NCI-H2227 (cell line): ENCODE measurements at regions not wholly inside any gene's neighbourhood (a gene's known extent, or its start where the extent isn't known, plus 50 kb on each side); places are given as distances from the start of the nearest gene placed in this dataset.
A peak's percentile ranks its signal among the peaks of the same experiment; 100 is the strongest.
"Not testable (repeated sequence)": the region's sequence is repeated elsewhere in the genome, so short reads cannot be mapped to it uniquely, and the experiment has no call there.

Experiments
- DNase-seq: peaks from one replicate; lab custom pipeline; 2025; ENCODE audit not compliant: unreplicated experiment; lab: John Stamatoyannopoulos, UW

DNA sequence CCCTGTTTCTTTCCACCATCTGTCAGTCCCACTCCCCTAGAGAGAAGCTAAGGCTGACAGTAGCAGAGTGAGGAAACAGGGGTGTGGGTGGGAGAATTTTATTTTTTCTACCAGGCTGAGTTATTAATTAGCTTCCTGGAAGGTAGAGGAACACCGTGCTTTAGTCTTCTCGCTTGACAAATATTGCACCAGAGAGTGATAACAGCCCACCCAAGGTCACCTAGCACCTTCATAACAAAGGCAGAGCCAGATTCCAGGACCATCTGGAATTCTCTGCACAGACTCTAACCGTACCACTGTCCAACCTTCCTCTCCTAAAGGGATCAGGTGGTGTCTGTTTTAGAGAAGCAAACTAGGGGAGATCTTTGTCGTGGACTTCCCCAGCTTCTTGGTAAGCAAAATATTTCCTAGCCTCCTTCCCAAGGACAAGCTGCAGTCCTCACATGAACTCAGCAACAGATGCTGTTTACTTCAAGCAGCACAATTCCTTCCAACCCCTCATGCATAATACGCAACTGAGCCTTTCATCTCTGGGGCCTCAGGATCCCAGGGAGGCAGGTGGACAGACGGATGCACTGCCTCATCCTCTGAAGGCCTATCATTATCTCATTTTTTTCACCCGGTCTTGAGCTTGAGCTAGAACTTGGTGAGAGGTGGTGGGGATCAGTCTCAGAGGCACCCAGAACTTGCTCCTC is 308.7 kb upstream of the BRINP1 start:
- DNase-seq, result no peak

GRCh38 chr9:119675951-119676350 is 306.7 kb upstream of the BRINP1 start:
- no peak for DNase-seq

DNA sequence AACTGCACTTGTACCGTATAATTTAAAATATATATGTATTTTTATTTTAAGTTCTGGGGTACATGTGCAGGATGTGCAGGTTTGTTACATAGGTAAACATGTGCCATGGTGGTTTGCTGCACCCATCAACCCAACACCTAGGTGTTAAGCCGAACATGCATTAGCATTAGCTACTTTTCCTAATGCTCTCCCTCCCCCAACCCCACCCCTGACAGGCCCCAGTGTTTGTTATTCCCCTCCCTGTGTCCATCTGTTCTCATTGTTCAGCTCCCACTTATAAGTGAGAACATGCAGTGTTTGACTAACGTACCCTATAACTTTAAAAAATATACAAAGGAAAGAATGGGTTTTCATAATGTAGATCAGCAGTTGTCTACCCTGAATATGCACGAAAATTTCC is 303.5 kb upstream of the BRINP1 start:
- DNase-seq, result not testable (repeated sequence)

DNA sequence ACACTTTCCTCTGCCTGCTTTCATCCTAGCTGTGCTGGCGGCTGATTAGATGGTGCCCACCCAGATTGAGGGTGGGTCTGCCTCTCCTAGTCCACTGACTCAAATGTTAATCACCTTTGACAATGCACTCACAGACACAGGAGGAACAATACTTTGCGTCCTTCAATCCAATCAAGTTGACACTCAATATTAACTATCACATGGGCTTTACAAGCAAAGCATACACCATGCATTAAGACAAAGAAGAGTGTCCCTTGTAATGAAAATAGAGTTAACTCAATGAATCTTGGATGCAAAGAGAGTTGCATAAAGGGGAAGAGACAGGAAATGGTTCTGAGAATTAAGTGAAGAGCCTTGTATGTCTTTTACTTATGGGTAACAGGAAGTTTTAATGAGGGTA is 298.7 kb upstream of the BRINP1 start:
- no peak for DNase-seq

GRCh38 chr9:119667163-119667562 is 297.9 kb upstream of the BRINP1 start:
- DNase-seq, result no peak

- DNase-seq, result no peak
These were observed 293.1 kb upstream of the BRINP1 start for GRCh38 chr9:119662329-119662728.

DNA sequence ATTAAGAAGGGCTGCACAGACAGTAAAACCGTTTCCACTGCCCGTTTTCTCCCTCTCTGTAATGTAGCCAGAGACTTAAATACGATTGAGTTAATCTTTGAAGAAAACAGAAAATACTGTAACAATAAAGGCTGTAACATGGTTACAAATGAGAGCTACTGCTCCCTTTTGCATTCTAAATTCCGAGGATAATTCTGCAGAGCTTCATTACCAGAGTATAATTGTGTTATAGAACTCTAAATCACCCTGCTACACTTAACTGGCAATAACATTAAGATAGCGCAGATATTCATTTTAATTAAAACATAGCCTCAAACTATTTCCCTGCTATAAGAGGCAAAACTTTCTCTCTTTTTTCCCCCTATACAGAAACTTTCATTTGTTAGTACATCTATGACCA is 283.7 kb upstream of the BRINP1 start:
- no peak for DNase-seq

- no peak for DNase-seq
These were observed 280.0 kb upstream of the BRINP1 start for GRCh38 chr9:119649205-119649604.

- DNase-seq, result peak; percentile 24
These were observed 270.2 kb upstream of the BRINP1 start for GRCh38 chr9:119639287-119639955.

DNA sequence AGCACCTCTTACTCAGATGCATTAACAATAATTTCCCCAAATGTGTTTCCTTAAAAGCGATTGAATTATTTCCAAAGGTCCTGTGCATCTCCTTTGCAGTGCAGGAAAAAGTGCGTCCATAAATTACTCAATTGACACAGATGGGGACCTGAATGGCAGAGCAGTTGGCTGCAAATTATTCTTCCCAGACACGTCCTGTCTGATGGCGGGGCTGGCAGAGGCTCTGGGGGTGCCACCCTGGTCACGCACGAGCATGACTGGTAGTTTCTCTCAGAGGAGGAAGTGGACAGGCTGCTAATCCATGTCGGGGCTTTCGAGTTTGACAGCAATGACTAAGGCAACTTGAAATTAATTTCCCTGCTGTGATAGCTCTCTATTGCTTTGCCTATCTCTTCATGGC is 264.8 kb upstream of the BRINP1 start:
- DNase-seq, result peak; percentile 72

DNA sequence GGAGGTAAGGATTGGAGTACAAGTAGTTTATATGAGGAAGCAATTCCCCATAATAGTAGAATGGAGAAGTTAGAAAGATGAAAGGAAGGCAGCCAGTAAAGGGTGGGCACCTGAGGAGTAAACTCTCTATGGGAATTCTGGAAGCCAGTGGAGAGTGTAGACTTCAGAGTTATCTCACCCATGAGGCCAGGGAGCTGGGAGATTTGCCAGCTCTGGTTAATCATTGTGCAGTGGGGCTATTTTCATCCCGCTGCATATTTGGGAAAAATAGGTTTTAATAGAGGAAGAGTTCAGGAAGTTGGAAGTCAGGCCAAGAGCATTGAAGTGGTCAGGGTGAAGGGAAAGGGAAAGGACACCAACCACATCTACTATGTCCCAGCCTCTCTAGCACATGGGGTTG is 242.3 kb upstream of the BRINP1 start:
- no peak for DNase-seq

DNA sequence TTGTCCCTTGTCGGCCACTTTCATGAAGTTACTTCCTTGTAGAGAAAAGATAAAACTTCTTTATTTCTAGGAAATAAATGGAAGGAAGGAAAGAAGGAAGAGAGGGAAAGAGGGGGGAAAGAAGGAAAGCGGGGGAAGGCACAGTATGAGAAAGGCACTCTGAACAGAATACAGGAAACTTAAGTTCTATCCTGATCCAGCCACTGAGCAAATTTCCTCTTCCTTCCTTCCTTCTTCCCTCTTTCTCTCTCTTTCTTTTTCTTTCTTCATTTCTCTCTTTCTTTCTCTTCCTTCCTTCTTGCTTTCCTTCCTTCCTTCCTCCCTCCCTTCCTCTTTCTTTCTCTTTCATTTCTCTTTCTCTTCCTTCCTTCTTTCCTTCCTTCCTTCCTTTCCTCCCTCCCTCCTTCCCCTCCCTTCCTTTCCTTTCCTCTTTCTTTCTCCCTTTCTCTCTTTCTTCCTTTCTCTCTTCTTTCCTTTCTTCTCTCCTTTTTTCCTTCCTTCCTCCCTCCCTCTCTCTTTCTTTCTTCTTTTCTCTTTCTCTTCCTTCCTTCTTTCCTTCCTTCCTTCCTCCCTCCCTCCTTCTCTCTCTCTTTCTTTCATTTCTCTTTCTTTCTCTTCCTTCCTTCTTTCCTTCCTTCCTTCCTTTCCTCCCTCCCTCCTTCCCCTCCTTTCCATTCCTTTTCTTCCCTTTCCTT is 240.2 kb upstream of the BRINP1 start:
- DNase-seq, result no peak

DNA sequence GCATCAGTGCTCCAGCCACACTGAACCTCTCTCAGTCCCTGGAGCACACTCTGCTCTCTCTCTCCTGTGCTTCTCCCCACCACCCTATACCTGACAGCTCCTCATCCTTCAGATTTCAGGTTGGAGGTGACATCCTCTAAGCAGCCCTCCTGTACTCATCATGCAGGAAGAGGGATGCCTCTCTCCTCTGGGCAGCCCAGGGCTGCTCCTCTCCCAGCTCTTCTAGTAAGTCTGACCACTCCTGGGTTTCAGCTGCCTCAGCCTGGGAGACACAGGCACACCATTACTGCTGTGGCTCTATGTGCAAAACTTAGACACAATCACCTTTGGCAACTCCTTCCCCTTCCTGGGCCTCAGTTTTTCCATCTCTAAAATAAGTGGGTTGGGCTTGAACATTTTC is 232.4 kb upstream of the BRINP1 start:
- no peak for DNase-seq

GRCh38 chr9:119597499-119597898 is 228.3 kb upstream of the BRINP1 start:
- no peak for DNase-seq

DNA sequence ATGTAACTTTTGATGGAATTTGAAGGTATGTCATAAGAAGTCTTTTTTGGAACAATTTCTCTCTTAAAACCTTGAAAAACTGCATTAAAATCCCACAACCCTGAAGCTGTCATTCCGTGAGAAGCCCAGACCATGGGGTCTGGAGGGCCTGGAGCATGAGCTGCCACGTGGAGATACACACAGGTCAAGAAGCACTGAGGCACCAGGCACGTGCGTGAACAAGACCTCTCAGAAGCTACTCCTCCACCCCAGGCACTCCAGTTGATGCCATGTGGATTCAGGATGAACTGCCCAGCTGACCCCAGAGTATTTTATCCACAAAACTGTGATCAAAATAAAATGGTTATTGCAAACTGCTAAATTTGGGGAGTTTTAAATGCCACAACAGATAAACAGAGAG is 227.5 kb upstream of the BRINP1 start:
- DNase-seq, result no peak

- peak; percentile 6 for DNase-seq
These were observed 219.9 kb upstream of the BRINP1 start for GRCh38 chr9:119588874-119589744.

- DNase-seq, result no peak
These were observed 208.6 kb upstream of the BRINP1 start for GRCh38 chr9:119577881-119578280.

- no peak for DNase-seq
These were observed 190.8 kb upstream of the BRINP1 start for GRCh38 chr9:119559986-119560385.

DNA sequence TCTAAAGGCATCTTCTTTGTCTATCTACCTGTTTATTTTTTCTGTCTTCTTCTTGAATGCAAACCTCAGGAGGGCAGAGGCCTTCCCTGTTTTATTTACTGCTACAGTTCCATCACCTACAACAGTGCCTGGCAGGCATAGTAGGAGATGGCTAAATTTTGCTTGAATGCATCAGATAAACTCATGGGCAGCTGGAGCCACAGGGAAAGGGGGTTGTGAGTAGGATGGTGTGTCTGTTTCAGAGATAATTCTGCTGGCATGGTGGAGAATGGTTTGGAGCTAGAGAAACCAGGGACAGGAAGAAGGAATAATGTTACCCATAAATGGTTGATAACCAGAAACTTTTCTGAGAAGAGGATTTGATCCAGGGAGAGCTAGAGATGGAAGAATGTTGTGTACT is 189.8 kb upstream of the BRINP1 start:
- DNase-seq, result no peak

GRCh38 chr9:119556129-119556875 is 187.1 kb upstream of the BRINP1 start:
- peak; percentile 84 for DNase-seq

DNA sequence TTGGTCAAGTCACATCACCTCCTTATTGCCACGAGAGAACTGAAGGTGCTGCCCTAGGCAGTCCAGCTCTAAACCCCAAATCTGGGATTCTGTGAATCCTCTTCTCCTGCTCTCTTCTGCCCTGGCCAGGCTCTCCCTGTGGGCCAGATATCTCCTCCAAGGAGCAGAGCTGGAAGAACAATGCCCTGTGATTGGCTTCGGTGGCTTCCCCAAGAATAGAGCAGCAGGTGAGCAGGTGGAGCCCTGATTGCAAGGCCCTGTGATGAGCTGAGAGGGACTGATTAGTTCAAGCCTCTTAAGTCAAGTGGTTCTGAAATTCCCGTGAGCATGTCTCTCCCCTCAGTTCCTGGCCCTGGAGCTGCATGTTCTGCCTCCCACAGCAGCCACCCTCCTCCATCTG is 175.3 kb upstream of the BRINP1 start:
- no peak for DNase-seq
